GM11168 (cell line): ENCODE measurements at regions not wholly inside any gene's neighbourhood (a gene's known extent, or its start where the extent isn't known, plus 50 kb on each side); places are given as distances from the start of the nearest gene placed in this dataset.

ENCODE experiments used
- in situ Hi-C: fragments of 300-500 bp; cut with MboI; formaldehyde crosslinking; loops from one replicate; pipeline ENCODE4 v1.12.0; 2022; ENCODE audit warnings: low sequenced_read_pairs; ENCODE audit not compliant: unreplicated experiment

DNA sequence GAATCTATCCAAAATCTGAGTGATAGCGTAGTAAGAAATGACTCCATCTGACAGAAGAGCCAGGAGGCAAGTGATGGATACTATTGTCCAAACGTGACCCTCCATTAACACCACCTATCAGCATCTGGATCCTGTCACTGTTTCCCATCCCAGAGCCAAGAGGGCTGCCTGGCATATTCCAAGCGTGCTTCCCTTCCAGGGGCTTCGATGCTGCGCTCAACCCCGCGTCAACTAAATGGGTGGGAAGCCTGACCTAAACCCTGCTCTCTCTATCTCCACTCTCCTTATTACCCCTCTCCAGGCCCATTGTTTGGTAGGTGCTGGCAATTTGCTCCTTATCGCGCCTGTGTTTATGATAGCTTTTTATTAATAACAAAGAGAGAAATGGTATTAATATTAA is 83.2 kb downstream of the NR2F2 start:
- in situ Hi-C loops = no loop called here

DNA sequence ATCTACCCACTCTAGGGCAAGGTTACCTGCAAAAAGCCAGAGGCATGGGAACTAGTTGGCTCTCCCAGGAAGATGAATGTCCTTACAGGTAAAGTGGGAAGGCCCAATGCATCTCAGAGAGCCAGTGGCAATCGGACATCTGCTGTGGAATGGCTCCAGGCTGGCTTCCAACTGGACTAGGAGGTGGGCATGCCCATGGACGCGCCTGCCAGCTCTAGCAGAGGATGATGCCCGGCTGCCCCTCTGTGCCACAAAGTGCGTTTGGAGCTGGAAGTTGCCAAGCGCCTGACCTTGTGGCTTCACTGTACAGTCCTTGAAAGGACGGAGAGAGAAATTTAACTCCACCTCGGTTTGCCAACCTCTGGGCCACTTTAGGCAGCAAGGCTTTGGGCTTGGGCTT is 84.4 kb downstream of the NR2F2 start:
- in situ Hi-C loops = no loop called here

DNA sequence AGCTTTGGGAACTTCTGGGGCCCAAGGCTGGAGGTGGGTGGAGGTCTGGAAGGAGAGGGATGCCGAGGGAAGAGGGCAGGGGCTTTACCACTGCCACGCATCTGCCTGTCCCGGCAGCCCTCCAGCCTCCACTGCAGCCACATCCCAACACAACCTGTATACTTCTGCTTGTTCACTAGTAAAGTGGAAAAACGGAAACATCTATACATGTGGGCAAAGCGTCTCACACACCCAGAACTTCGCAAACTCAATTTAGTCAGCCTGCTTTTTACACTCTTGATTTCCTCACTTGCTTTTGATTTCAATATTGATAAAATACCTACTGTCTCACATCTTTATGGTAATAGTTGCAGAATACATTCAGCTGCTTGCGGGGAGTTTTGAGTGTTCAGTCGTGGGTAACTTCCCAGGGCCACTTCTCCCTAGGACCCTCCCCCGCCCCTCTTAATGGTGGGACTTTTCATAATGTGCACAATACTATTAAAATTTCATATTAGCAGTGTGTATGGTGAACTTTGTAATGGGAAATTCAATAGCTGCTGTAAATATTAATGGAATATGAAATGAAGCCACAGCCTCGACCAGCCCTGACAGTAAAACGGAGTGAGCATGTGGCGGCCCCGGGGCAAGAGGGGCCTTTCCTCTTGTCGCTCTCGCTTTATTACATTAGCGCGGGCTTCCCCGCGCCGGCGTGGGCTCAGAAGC is 85.2 kb downstream of the NR2F2 start:
- in situ Hi-C loops = no loop called here

GRCh38 chr15:96416218-96416933 is 85.9 kb downstream of the NR2F2 start:
- in situ Hi-C loops = no loop called here

DNA sequence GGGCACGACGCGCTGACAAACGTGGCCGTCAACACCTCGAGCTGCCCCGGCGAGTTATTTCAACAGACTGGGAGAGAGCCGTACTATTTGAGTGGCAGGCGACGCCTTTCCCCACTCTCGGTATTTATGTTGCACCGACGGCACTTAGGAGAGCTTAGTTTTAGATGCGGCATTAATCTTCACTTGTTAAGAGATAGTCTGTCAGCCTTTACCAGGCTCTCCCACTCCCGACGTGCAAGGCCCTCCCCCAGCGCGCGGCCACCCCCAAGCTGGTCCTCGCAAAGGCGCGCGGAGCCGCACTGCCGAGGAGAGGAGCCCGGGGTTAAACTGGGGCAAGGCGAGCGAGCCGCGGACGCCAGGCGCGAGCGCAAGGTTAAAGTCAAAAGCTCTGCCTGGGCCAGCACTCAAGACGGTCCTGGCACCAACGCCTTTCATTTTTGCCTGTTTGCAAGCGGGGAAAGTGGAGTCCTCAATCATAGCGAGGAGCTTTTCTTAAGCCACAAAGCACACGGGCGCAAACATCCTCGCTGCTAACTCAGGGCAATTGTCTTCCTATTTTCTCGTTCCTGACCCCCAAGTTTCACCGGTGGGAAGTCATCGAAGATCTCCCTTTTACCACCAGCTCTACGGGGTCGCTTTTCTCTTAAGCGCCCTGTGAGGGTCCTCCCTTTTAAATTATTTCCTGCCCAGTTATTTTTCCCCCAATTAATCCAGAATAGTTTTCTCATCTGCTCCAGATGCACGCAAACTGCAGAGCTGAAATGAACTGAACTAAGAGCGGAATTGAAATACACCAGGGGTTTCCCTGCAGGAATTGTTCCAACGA is 86.6 kb downstream of the NR2F2 start:
- in situ Hi-C loops = no loop called here

DNA sequence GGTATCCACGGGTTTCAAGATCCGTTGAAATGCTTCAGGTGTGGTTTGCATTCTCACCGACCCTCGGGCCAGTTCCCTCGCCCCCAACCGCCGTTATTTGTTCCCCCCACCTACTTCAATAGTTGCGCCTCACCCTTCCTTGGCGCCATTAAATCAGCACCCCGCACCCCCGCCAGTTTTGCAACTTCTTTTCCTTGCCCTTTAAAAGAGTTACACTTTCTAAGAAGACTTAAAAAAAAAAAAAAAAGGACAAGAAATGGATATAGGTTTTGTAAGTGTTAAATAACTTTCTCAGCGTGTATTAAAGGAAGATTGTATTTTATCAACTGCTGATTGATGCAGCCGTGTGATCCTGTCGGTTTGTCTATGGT is 87.2 kb downstream of the NR2F2 start:
- in situ Hi-C loops = no loop called here

- in situ Hi-C loops = no loop called here
These were observed 87.6 kb downstream of the NR2F2 start for GRCh38 chr15:96418146-96418545.

DNA sequence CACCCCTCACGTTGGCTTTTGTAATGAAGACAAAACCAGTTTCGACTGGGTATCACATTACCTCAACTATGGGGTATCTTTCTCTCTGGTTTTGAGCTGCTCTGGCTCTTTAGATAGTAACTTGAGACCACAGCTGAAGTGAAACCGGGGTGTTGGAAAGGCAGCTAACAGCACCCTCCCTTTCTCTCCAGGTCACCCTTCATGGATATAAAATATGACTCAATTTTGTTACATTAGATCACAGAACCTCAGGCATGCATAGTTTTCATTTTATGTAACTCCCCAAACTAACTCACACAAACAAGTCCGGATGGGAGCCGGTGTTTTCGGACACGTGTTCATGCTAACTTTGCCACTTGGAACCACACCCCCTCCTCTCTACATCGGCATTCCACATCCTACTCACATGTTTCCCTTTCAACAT is 90.7 kb downstream of the NR2F2 start:
- in situ Hi-C loops = no loop called here

GRCh38 chr15:96422125-96422524 is 91.6 kb downstream of the NR2F2 start:
- in situ Hi-C loops = no loop called here

DNA sequence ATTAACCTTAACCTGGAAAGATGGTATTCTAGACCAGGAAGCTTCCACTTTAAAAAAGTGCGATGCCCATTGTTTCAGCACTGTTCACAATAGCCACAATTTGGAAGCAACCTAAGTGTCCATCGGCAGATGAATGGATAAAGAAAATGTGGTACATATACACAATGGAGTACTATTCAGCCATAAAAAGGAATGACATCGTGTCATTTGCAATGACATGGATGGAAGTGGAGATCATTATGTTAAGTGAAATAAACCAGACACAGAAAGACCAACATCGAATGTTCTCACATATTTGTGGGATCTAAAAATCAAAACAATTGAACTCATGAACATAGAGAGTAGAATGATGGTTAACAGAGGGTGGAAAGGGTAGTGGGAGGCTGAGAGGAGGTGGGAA is 94.2 kb downstream of the NR2F2 start:
- in situ Hi-C loops = no loop called here

GRCh38 chr15:96428742-96429141 is 98.2 kb downstream of the NR2F2 start:
- in situ Hi-C loops = no loop called here

- in situ Hi-C loops = no loop called here
These were observed 101.3 kb downstream of the NR2F2 start for GRCh38 chr15:96431786-96432185.

DNA sequence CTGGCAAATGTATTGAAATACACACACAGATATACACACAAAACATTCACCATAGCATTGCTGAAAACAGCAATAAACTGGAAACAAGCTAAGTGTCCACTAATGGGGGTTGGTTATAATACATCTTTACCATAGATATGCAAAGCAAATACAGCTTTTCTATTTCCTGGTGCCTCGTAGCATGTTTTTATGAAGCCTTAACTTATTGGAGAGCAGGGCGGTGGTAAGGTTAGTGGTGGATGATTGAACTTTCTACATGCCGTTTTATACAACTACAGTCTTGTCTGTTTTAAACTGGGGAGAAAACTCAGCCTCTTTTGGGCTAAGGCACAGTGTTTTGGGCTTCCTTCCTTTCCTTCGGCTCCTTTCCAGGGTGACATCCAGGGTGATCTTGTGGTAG is 104.5 kb downstream of the NR2F2 start:
- in situ Hi-C loops = no loop called here

- in situ Hi-C loops = no loop called here
These were observed 105.3 kb downstream of the NR2F2 start for GRCh38 chr15:96435841-96436240.

- in situ Hi-C loops = loop anchor here (10.0 kb wide), 1 partner anchor 54 kb away; no protein-coding TSS in a partner anchor
These were observed 110.5 kb downstream of the NR2F2 start for GRCh38 chr15:96440978-96441377.

GRCh38 chr15:96442076-96442475 is 111.6 kb downstream of the NR2F2 start:
- in situ Hi-C loops = loop anchor here (10.0 kb wide), 1 partner anchor 53 kb away; no protein-coding TSS in a partner anchor

- in situ Hi-C loops = loop anchor here (10.0 kb wide), 1 partner anchor 50 kb away; no protein-coding TSS in a partner anchor
These were observed 114.4 kb downstream of the NR2F2 start for GRCh38 chr15:96444865-96445264.

- in situ Hi-C loops = loop anchor here (10.0 kb wide), 1 partner anchor 46 kb away; no protein-coding TSS in a partner anchor
These were observed 118.4 kb downstream of the NR2F2 start for GRCh38 chr15:96448923-96449322.

GRCh38 chr15:96457841-96458240 is 127.3 kb downstream of the NR2F2 start:
- in situ Hi-C loops = no loop called here

- in situ Hi-C loops = no loop called here
These were observed 129.6 kb downstream of the NR2F2 start for GRCh38 chr15:96460106-96460505.
